ENCODE measurements at regions not wholly inside any gene's neighbourhood (a gene's known extent, or its start where the extent isn't known, plus 50 kb on each side); places are given as distances from the start of the nearest gene placed in this dataset.

DNA sequence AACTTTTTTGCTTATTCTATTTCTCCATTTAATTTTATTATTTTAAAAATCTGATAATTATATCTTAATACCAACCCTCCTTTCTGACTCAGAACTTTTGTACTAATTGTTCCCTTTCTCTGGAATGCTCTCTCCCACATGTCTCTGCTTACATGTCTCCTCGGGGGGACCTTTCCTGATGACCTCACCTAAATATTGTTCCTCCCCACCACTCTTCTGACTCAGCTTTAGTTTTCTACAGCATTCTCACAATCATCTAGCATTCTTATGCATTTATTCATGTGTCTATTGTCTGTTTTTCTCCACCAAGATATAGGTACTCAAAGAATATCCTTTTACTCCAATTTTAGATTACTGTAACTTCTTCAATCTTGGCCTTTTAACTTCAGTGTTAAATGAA is 128.7 kb downstream of the MSL3 start:
- Histone ChIP-seq H3K4me1 (ENCODE audit: insufficient read depth, low read length) (no peaks in the 10 kb centered on the region), H3K9me3 (ENCODE audit: low read length) (no peaks in the 10 kb centered on the region), H3K36me3 (replicated peaks in 1 of 2; ENCODE audit: control insufficient read depth in 1 of 2, insufficient read depth in 2 of 2, low read length in 2 of 2) (no peaks in the 10 kb centered on the region), H3K4me3 (replicated peaks in 1 of 3; ENCODE audit: insufficient read depth in 1 of 3, low read depth in 2 of 3, low read length in 3 of 3) (no peak overlapping the region), H3K79me2 (ENCODE audit: insufficient read depth, low read length) (no peaks in the 10 kb centered on the region), H2AFZ (ENCODE audit: low read length) (no peak overlapping the region), H3K9ac (ENCODE audit: insufficient read depth, low read depth, low read length) (no peak overlapping the region), H3K27ac (ENCODE audit: extremely low read length, insufficient read depth, low read length) (no peak overlapping the region), H4K20me1 (ENCODE audit: insufficient read depth, low read length) (no peaks in the 10 kb centered on the region), H3K27me3 (ENCODE audit: control insufficient read depth in 1 of 2, insufficient read depth in 2 of 2, low read length in 2 of 2) (no peaks in the 10 kb centered on the region), H3K4me2 (ENCODE audit: low read depth, low read length) (no peak overlapping the region)
- WGBS (ENCODE audit: low lambda C conversion rate) = 0% methylated on average over 1 of the region's 1 CpG
- CTCF ChIA-PET (ENCODE audit: low intra/inter-chr PET ratio, low total read pairs) = no interaction called here
- no peak for FAIRE-seq
- POLR2A ChIA-PET = no interaction called here
- intact Hi-C loops (cut with micrococcal nuclease; ENCODE audit: unreplicated experiment) (no loop called here), in situ Hi-C loops (cut with HindIII; ENCODE audit: extremely low pct_ligation_motif_present, low pct_unique_long_range_greater_than_20kb) (no loop called here)
- no TSS peak for BruUV-seq (replicated peaks)
- no peak for ATAC-seq
- DNase-seq (ENCODE audit: low spot score) = no peak
- no peak for TF ChIP-seq ZNF12 (CRISPR knock-in tag; IDR thresholded peaks at IDR 0.05)
- no peak for TF ChIP-seq ZFP82 (CRISPR knock-in tag; IDR thresholded peaks at IDR 0.05; ENCODE audit: borderline replicate concordance)

DNA sequence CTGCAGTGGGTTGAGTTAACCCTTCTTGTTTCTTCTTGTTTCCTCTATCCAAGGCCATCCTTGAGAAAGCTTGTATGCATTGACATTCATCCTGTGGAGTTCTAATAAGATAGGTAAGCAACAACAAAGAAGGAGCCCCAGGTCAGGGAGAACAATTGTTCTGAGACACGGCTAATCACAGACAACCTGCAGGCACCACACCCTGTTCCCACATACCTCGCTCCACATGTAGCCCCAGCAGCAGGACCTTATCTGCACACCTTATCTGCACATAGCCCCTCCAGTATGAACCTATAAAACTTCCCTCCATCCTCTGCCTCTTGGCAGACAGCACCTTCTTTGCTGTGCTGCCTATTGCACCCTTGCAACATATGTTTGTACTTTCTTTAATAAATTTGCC is 129.1 kb downstream of the MSL3 start:
- WGBS (ENCODE audit: low lambda C conversion rate) = 0% methylated on average over 1 of the region's 2 CpGs
- in situ Hi-C loops (cut with HindIII; ENCODE audit: extremely low pct_ligation_motif_present, low pct_unique_long_range_greater_than_20kb) = no loop called here
- CTCF ChIA-PET (ENCODE audit: low intra/inter-chr PET ratio, low total read pairs) = no interaction called here
- no peak overlapping the region for H3K4me3 ChIP-seq (replicated peaks in 1 of 3; ENCODE audit: insufficient read depth in 1 of 3, low read depth in 2 of 3, low read length in 3 of 3)
- FAIRE-seq = no peak
- TF ChIP-seq ZNF326 (CRISPR knock-in tag; IDR thresholded peaks at IDR 0.05; ENCODE audit: borderline replicate concordance) (no peak), SAFB2 (CRISPR knock-in tag; IDR thresholded peaks at IDR 0.05; ENCODE audit: borderline replicate concordance, low read depth) (no peak), ATRX (CRISPR knock-in tag; IDR thresholded peaks at IDR 0.05; ENCODE audit: borderline replicate concordance) (no peak), ZKSCAN5 (CRISPR knock-in tag; IDR thresholded peaks at IDR 0.05) (no peak), ZNF563 (CRISPR knock-in tag; IDR thresholded peaks at IDR 0.05) (no peak), SP1 (IDR thresholded peaks at IDR 0.05) (no peak), SP1 (CRISPR knock-in tag; IDR thresholded peaks at IDR 0.05) (no peak), EHMT2 (IDR thresholded peaks at IDR 0.05; ENCODE audit: borderline replicate concordance, low read depth, low read length) (no peak), TEAD2 (CRISPR knock-in tag; IDR thresholded peaks at IDR 0.05) (no peak), PRDM4 (CRISPR knock-in tag; IDR thresholded peaks at IDR 0.05; ENCODE audit: borderline replicate concordance) (no peak), MED8 (CRISPR knock-in tag; IDR thresholded peaks at IDR 0.05; ENCODE audit: insufficient replicate concordance) (no peak)
- TF ChIP-seq, protein P1, sequence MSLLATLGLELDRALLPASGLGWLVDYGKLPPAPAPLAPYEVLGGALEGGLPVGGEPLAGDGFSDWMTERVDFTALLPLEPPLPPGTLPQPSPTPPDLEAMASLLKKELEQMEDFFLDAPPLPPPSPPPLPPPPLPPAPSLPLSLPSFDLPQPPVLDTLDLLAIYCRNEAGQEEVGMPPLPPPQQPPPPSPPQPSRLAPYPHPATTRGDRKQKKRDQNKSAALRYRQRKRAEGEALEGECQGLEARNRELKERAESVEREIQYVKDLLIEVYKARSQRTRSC (CRISPR knock-in tag; IDR thresholded peaks at IDR 0.05; ENCODE audit: low read depth) = no peak
- H3K27ac ChIP-seq (ENCODE audit: extremely low read length, insufficient read depth, low read length) = no peak overlapping the region
- H2AFZ ChIP-seq (ENCODE audit: low read length) = no peak overlapping the region
- no peaks in the 10 kb centered on the region for H3K79me2 ChIP-seq (ENCODE audit: insufficient read depth, low read length)
- no peaks in the 10 kb centered on the region for H4K20me1 ChIP-seq (ENCODE audit: insufficient read depth, low read length)
- POLR2A ChIA-PET = no interaction called here
- no peaks in the 10 kb centered on the region for H3K9me3 ChIP-seq (ENCODE audit: low read length)
- DNase-seq (ENCODE audit: low spot score) = no peak
- no peaks in the 10 kb centered on the region for H3K4me1 ChIP-seq (ENCODE audit: insufficient read depth, low read length)
- no TSS peak for BruUV-seq (replicated peaks)
- no peaks in the 10 kb centered on the region for H3K27me3 ChIP-seq (ENCODE audit: control insufficient read depth in 1 of 2, insufficient read depth in 2 of 2, low read length in 2 of 2)
- no peak for ATAC-seq
- H3K36me3 ChIP-seq (replicated peaks in 1 of 2; ENCODE audit: control insufficient read depth in 1 of 2, insufficient read depth in 2 of 2, low read length in 2 of 2) = no peaks in the 10 kb centered on the region
- intact Hi-C loops (cut with micrococcal nuclease; ENCODE audit: unreplicated experiment) = no loop called here
- H3K4me2 ChIP-seq (ENCODE audit: low read depth, low read length) = no peak overlapping the region
- H3K9ac ChIP-seq (ENCODE audit: insufficient read depth, low read depth, low read length) = no peak overlapping the region

Data from HepG2 (cell line).